Myocyte (in vitro differentiated cells): ENCODE measurements at regions not wholly inside any gene's neighbourhood (a gene's known extent, or its start where the extent isn't known, plus 50 kb on each side); places are given as distances from the start of the nearest gene placed in this dataset.
A peak's percentile ranks its signal among the peaks of the same experiment; 100 is the strongest.
"Not testable (repeated sequence)": the region's sequence is repeated elsewhere in the genome, so short reads cannot be mapped to it uniquely, and the experiment has no call there.

Source experiments
- DNase-seq: peaks from one replicate; pipeline ENCODE4 v3.0.0-alpha.2; 2012; ENCODE audit warnings: low read depth

- DNase-seq: no peak
Observed at GRCh38 chr6:76275746-76276145, 203.3 kb upstream of the IMPG1 start.

- no peak for DNase-seq
Observed at GRCh38 chr6:76264468-76264867, 192.0 kb upstream of the IMPG1 start.

- DNase-seq: no peak
Observed at GRCh38 chr6:76262240-76262639, 189.8 kb upstream of the IMPG1 start.

- DNase-seq: no peak
Observed at GRCh38 chr6:76250666-76251065, 178.2 kb upstream of the IMPG1 start.

GRCh38 chr6:76247527-76247926, 175.1 kb upstream of the IMPG1 start:
- no peak for DNase-seq

GRCh38 chr6:76240092-76240491, 167.6 kb upstream of the IMPG1 start:
- DNase-seq: no peak

GRCh38 chr6:76230711-76231110, 158.2 kb upstream of the IMPG1 start:
- DNase-seq: peak; percentile 15

- DNase-seq: no peak
Observed at GRCh38 chr6:76222189-76222588, 149.7 kb upstream of the IMPG1 start.

- no peak for DNase-seq
Observed at GRCh38 chr6:76221525-76221924, 149.1 kb upstream of the IMPG1 start.

GRCh38 chr6:76220805-76221204, 148.3 kb upstream of the IMPG1 start:
- no peak for DNase-seq

- no peak for DNase-seq
Observed at GRCh38 chr6:76217606-76218005, 145.1 kb upstream of the IMPG1 start.

GRCh38 chr6:76214546-76214945, 142.1 kb upstream of the IMPG1 start:
- no peak for DNase-seq

GRCh38 chr6:76174722-76175121, 102.3 kb upstream of the IMPG1 start:
- no peak for DNase-seq

GRCh38 chr6:76166874-76167273, 94.4 kb upstream of the IMPG1 start:
- no peak for DNase-seq

- DNase-seq: no peak
Observed at GRCh38 chr6:76166297-76166696, 93.8 kb upstream of the IMPG1 start.

GRCh38 chr6:76165471-76166221, 93.2 kb upstream of the IMPG1 start:
- no peak for DNase-seq

- no peak for DNase-seq
Observed at GRCh38 chr6:76162811-76163210, 90.3 kb upstream of the IMPG1 start.

- not testable (repeated sequence) for DNase-seq
Observed at GRCh38 chr6:76157800-76158199, 85.3 kb upstream of the IMPG1 start.

- no peak for DNase-seq
Observed at GRCh38 chr6:76135481-76135880, 63.0 kb upstream of the IMPG1 start.

- no peak for DNase-seq
Observed at GRCh38 chr6:76134651-76135050, 62.2 kb upstream of the IMPG1 start.

GRCh38 chr6:76124018-76124417, 51.6 kb upstream of the IMPG1 start:
- DNase-seq: no peak
